ENCODE measurements at regions not wholly inside any gene's neighbourhood (a gene's known extent, or its start where the extent isn't known, plus 50 kb on each side); places are given as distances from the start of the nearest gene placed in this dataset.

GRCh38 chr5:133746834-133747233 is 134.5 kb upstream of the FSTL4 start:
- Histone ChIP-seq H3K27me3 (ENCODE audit: insufficient read depth, low read length) (no peaks in the 10 kb centered on the region), H4K20me1 (ENCODE audit: insufficient read depth, low read length) (no peaks in the 10 kb centered on the region), H3K36me3 (ENCODE audit: insufficient read depth, low read length) (no peaks in the 10 kb centered on the region), H3K27ac (ENCODE audit: low read depth, low read length) (no peak overlapping the region), H3K4me1 (ENCODE audit: insufficient read depth, low read length) (no peaks in the 10 kb centered on the region), H3K4me2 (ENCODE audit: insufficient read depth, low read length) (no peak overlapping the region), H3K79me2 (ENCODE audit: insufficient read depth, low read length) (no peaks in the 10 kb centered on the region), H3K9me3 (ENCODE audit: low read depth, low read length) (no peaks in the 10 kb centered on the region), H3K4me3 (ENCODE audit: insufficient read depth, low read length) (no peak overlapping the region), H2AFZ (ENCODE audit: low read length) (no peak overlapping the region)
- DNase-seq (ENCODE audit: insufficient read length, low spot score, missing footprints), result no peak
- TF ChIP-seq CTCF (IDR thresholded peaks at IDR 0.05; ENCODE audit: extremely low read depth, low read depth, low read length), result peak; percentile 30

DNA sequence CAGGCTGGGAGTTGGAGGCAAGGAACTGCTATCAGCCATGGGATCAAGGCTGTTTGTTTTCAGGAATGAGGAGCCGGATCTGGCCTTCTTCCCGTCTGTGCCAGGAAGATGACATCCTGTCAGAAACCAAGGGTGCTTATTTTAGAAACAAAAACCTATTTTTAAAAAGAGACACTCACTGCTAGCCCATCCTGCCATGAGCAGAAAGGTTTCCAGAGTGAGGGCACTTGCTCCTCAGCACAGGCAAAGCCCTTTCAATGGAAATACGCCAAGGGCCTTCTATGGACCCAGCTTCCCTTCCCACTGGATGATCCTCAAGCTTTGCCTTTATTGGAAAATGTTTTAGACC is 132.6 kb upstream of the FSTL4 start:
- no peaks in the 10 kb centered on the region for H3K27me3 ChIP-seq (ENCODE audit: insufficient read depth, low read length)
- H3K4me2 ChIP-seq (ENCODE audit: insufficient read depth, low read length), result no peak overlapping the region
- H2AFZ ChIP-seq (ENCODE audit: low read length), result no peak overlapping the region
- H3K27ac ChIP-seq (ENCODE audit: low read depth, low read length), result no peak overlapping the region
- H3K4me3 ChIP-seq (ENCODE audit: insufficient read depth, low read length), result no peak overlapping the region
- no peaks in the 10 kb centered on the region for H3K36me3 ChIP-seq (ENCODE audit: insufficient read depth, low read length)
- H3K9me3 ChIP-seq (ENCODE audit: low read depth, low read length), result no peaks in the 10 kb centered on the region
- no peaks in the 10 kb centered on the region for H3K79me2 ChIP-seq (ENCODE audit: insufficient read depth, low read length)
- H4K20me1 ChIP-seq (ENCODE audit: insufficient read depth, low read length), result no peaks in the 10 kb centered on the region
- TF ChIP-seq CTCF (IDR thresholded peaks at IDR 0.05; ENCODE audit: extremely low read depth, low read depth, low read length), result no peak
- H3K4me1 ChIP-seq (ENCODE audit: insufficient read depth, low read length), result no peaks in the 10 kb centered on the region
- DNase-seq (ENCODE audit: insufficient read length, low spot score, missing footprints), result no peak

- Histone ChIP-seq H3K4me3 (ENCODE audit: insufficient read depth, low read length) (no peak overlapping the region), H3K9me3 (ENCODE audit: low read depth, low read length) (no peaks in the 10 kb centered on the region), H3K27me3 (ENCODE audit: insufficient read depth, low read length) (no peaks in the 10 kb centered on the region), H2AFZ (ENCODE audit: low read length) (no peak overlapping the region), H3K4me1 (ENCODE audit: insufficient read depth, low read length) (no peaks in the 10 kb centered on the region), H3K4me2 (ENCODE audit: insufficient read depth, low read length) (no peak overlapping the region), H4K20me1 (ENCODE audit: insufficient read depth, low read length) (no peaks in the 10 kb centered on the region), H3K27ac (ENCODE audit: low read depth, low read length) (no peak overlapping the region), H3K36me3 (ENCODE audit: insufficient read depth, low read length) (no peaks in the 10 kb centered on the region), H3K79me2 (ENCODE audit: insufficient read depth, low read length) (no peaks in the 10 kb centered on the region)
- TF ChIP-seq CTCF (IDR thresholded peaks at IDR 0.05; ENCODE audit: extremely low read depth, low read depth, low read length), result no peak
- no peak for DNase-seq (ENCODE audit: insufficient read length, low spot score, missing footprints)
Observed at GRCh38 chr5:133744051-133744959, 132.0 kb upstream of the FSTL4 start.

- DNase-seq (ENCODE audit: insufficient read length, low spot score, missing footprints), result no peak
- Histone ChIP-seq H3K27me3 (ENCODE audit: insufficient read depth, low read length) (no peaks in the 10 kb centered on the region), H3K27ac (ENCODE audit: low read depth, low read length) (no peak overlapping the region), H3K9me3 (ENCODE audit: low read depth, low read length) (no peaks in the 10 kb centered on the region), H3K4me3 (ENCODE audit: insufficient read depth, low read length) (no peak overlapping the region), H3K79me2 (ENCODE audit: insufficient read depth, low read length) (no peaks in the 10 kb centered on the region), H3K4me1 (ENCODE audit: insufficient read depth, low read length) (no peaks in the 10 kb centered on the region), H4K20me1 (ENCODE audit: insufficient read depth, low read length) (no peaks in the 10 kb centered on the region), H2AFZ (ENCODE audit: low read length) (no peak overlapping the region), H3K4me2 (ENCODE audit: insufficient read depth, low read length) (no peak overlapping the region), H3K36me3 (ENCODE audit: insufficient read depth, low read length) (no peaks in the 10 kb centered on the region)
- TF ChIP-seq CTCF (IDR thresholded peaks at IDR 0.05; ENCODE audit: extremely low read depth, low read depth, low read length), result no peak
Observed at GRCh38 chr5:133742431-133742988, 130.2 kb upstream of the FSTL4 start.
